ENCODE measurements at regions not wholly inside any gene's neighbourhood (a gene's known extent, or its start where the extent isn't known, plus 50 kb on each side); places are given as distances from the start of the nearest gene placed in this dataset.

DNA sequence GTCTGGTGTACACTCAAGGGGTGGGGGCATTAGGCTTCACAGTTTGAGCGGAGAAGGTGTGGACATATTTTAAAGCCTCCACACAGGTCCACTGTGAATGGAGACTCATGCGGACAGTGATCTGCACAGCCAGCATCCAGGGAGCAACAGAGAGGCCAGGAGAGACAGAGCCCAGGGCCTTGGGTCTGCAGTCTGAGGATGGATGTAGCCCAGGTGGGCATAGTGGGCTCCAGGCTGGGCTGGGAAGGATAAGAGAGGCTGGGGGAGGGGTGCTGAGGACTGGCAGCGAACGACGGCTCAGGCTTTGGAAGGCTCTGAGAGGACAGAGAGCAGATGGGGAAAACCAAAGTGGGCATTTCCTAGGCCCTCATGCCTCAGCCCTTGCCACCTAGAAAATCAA lies 128.8 kb downstream of the PAPOLA start:
- Mint-ChIP-seq H3K36me3 (ENCODE audit: low read depth) (no peaks in the 10 kb centered on the region), H3K9me3 (no peaks in the 10 kb centered on the region), H3K4me1 (no peaks in the 10 kb centered on the region), H3K27me3 (ENCODE audit: insufficient read depth) (no peaks in the 10 kb centered on the region), H3K27ac (no peak overlapping the region), H3K4me3 (no peak overlapping the region)
- H3K4me3 ChIP-seq (ENCODE audit: low read length), result no peak overlapping the region
- WGBS, 2 experiments (ENCODE audit: insufficient coverage in 1 of 2, insufficient read length in 1 of 2), result 80 to 100% methylated on average over 1 to 5 of the region's 5 CpGs
- no peaks in the 10 kb centered on the region for H3K4me1 ChIP-seq (ENCODE audit: control insufficient read depth, insufficient read depth, low read length)
- H3K36me3 ChIP-seq (ENCODE audit: control insufficient read depth, insufficient read depth, low read length), result no peaks in the 10 kb centered on the region
- H3K9ac ChIP-seq (ENCODE audit: extremely low read depth, low read length, poor library complexity, severe bottlenecking), result no peak overlapping the region
- H3K9me3 ChIP-seq (ENCODE audit: control insufficient read depth, low read length), result no peaks in the 10 kb centered on the region
- no peak overlapping the region for H3K27ac ChIP-seq (ENCODE audit: low read depth, low read length)
- peaks cover 6% of the 10 kb centered on the region for H3K27me3 ChIP-seq (ENCODE audit: control insufficient read depth, insufficient read depth, low read length, poor library complexity, severe bottlenecking)
- DNase-seq, result no peak
- TF ChIP-seq, protein P1, sequence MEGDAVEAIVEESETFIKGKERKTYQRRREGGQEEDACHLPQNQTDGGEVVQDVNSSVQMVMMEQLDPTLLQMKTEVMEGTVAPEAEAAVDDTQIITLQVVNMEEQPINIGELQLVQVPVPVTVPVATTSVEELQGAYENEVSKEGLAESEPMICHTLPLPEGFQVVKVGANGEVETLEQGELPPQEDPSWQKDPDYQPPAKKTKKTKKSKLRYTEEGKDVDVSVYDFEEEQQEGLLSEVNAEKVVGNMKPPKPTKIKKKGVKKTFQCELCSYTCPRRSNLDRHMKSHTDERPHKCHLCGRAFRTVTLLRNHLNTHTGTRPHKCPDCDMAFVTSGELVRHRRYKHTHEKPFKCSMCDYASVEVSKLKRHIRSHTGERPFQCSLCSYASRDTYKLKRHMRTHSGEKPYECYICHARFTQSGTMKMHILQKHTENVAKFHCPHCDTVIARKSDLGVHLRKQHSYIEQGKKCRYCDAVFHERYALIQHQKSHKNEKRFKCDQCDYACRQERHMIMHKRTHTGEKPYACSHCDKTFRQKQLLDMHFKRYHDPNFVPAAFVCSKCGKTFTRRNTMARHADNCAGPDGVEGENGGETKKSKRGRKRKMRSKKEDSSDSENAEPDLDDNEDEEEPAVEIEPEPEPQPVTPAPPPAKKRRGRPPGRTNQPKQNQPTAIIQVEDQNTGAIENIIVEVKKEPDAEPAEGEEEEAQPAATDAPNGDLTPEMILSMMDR (conservative IDR thresholded peaks at IDR 0.05), result no peak

GRCh38 chr14:96631621-96632362 lies 129.6 kb downstream of the PAPOLA start:
- no peaks in the 10 kb centered on the region for H3K9me3 Mint-ChIP-seq
- no peak overlapping the region for H3K4me3 Mint-ChIP-seq
- Histone ChIP-seq H3K27ac (ENCODE audit: low read depth, low read length) (no peak overlapping the region), H3K4me3 (ENCODE audit: low read length) (no peak overlapping the region), H3K9me3 (ENCODE audit: control insufficient read depth, low read length) (no peaks in the 10 kb centered on the region), H3K36me3 (ENCODE audit: control insufficient read depth, insufficient read depth, low read length) (no peaks in the 10 kb centered on the region), H3K4me1 (ENCODE audit: control insufficient read depth, insufficient read depth, low read length) (no peaks in the 10 kb centered on the region), H3K9ac (ENCODE audit: extremely low read depth, low read length, poor library complexity, severe bottlenecking) (no peak overlapping the region), H3K27me3 (ENCODE audit: control insufficient read depth, insufficient read depth, low read length, poor library complexity, severe bottlenecking) (peaks cover 6% of the 10 kb centered on the region)
- no peaks in the 10 kb centered on the region for H3K4me1 Mint-ChIP-seq
- TF ChIP-seq, protein P1 (conservative IDR thresholded peaks at IDR 0.05), result no peak
- H3K27ac Mint-ChIP-seq, result no peak overlapping the region
- DNase-seq, result no peak
- no peaks in the 10 kb centered on the region for H3K36me3 Mint-ChIP-seq (ENCODE audit: low read depth)
- WGBS, 2 experiments (ENCODE audit: insufficient coverage in 1 of 2, insufficient read length in 1 of 2), result 84 to 89% methylated on average over 10 to 16 of the region's 17 CpGs
- H3K27me3 Mint-ChIP-seq (ENCODE audit: insufficient read depth), result no peaks in the 10 kb centered on the region

- H3K4me3 Mint-ChIP-seq, result no peak overlapping the region
- no peak for DNase-seq
- Histone ChIP-seq H3K9ac (ENCODE audit: extremely low read depth, low read length, poor library complexity, severe bottlenecking) (no peak overlapping the region), H3K4me3 (ENCODE audit: low read length) (no peak overlapping the region), H3K27me3 (ENCODE audit: control insufficient read depth, insufficient read depth, low read length, poor library complexity, severe bottlenecking) (peaks cover 6% of the 10 kb centered on the region), H3K36me3 (ENCODE audit: control insufficient read depth, insufficient read depth, low read length) (no peaks in the 10 kb centered on the region), H3K27ac (ENCODE audit: low read depth, low read length) (no peak overlapping the region), H3K4me1 (ENCODE audit: control insufficient read depth, insufficient read depth, low read length) (no peaks in the 10 kb centered on the region), H3K9me3 (ENCODE audit: control insufficient read depth, low read length) (no peaks in the 10 kb centered on the region)
- no peaks in the 10 kb centered on the region for H3K4me1 Mint-ChIP-seq
- no peaks in the 10 kb centered on the region for H3K27me3 Mint-ChIP-seq (ENCODE audit: insufficient read depth)
- no peak overlapping the region for H3K27ac Mint-ChIP-seq
- TF ChIP-seq, protein P1 (conservative IDR thresholded peaks at IDR 0.05), result no peak
- no peaks in the 10 kb centered on the region for H3K9me3 Mint-ChIP-seq
- WGBS, 2 experiments (ENCODE audit: insufficient coverage in 1 of 2, insufficient read length in 1 of 2), result 92 to 100% methylated on average over 4 to 6 of the region's 8 CpGs
- H3K36me3 Mint-ChIP-seq (ENCODE audit: low read depth), result no peaks in the 10 kb centered on the region
Measured at GRCh38 chr14:96632363-96632758, 130.2 kb downstream of the PAPOLA start.
